Panc1 (cell line): ENCODE measurements at regions not wholly inside any gene's neighbourhood (a gene's known extent, or its start where the extent isn't known, plus 50 kb on each side); places are given as distances from the start of the nearest gene placed in this dataset.

Experiments used
- CTCF ChIP-seq: fragments of 450-650 bp; IDR thresholded peaks from 2 replicates; pipeline ENCODE4 v1.5.1; 2017; ENCODE audit warnings: mild to moderate bottlenecking
- POLR2AphosphoS5 ChIP-seq: IDR thresholded peaks from 2 replicates; pipeline ENCODE4 v1.6.1; 2012; ENCODE audit warnings: mild to moderate bottlenecking, low read depth, low read length, moderate library complexity
- TCF7L2 ChIP-seq: IDR thresholded peaks from 2 replicates; pipeline ENCODE4 v1.6.1; 2011; ENCODE audit warnings: mild to moderate bottlenecking, low read depth, low read length, inconsistent platforms

GRCh38 chr2:234437642-234438304 is 59.1 kb downstream of the ARL4C start:
- TF ChIP-seq CTCF = no peak
- TF ChIP-seq POLR2AphosphoS5 = no peak
- no peak for TF ChIP-seq TCF7L2
